ENCODE measurements at regions not wholly inside any gene's neighbourhood (a gene's known extent, or its start where the extent isn't known, plus 50 kb on each side); places are given as distances from the start of the nearest gene placed in this dataset.

DNA sequence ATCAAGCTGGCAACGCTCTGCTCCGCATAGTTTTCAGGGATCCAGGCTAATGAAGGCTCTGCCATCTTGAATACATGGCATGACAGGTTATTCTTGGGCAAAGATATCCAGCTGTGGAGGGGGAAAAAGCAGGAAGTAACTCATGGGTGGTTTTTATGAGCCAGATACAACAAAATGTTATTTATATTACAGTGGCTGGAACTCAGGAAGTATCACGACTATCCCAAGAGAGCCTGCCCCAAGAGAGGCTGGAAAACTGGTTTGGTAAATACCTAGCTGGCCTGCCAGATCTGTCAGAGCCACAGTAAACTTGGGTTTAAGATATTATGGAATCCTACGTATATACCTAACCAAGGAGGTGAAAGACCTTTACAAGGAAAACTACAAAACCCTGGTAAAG lies 462.8 kb upstream of the ANKRD30A start:
- no peak for TF ChIP-seq EGR1 (IDR thresholded peaks at IDR 0.05; ENCODE audit: low read depth)
- TF ChIP-seq SP1 (IDR thresholded peaks at IDR 0.05; ENCODE audit: low read depth), result no peak
